GM19397 (cell line): ENCODE measurements at regions not wholly inside any gene's neighbourhood (a gene's known extent, or its start where the extent isn't known, plus 50 kb on each side); places are given as distances from the start of the nearest gene placed in this dataset.

Source experiments
- ATAC-seq: cut with Tn5 transposase; IDR thresholded peaks from one replicate; pipeline ENCODE4 v1.9.1; 2021; ENCODE audit warnings: mild to moderate bottlenecking, moderate library complexity; ENCODE audit not compliant: unreplicated experiment

DNA sequence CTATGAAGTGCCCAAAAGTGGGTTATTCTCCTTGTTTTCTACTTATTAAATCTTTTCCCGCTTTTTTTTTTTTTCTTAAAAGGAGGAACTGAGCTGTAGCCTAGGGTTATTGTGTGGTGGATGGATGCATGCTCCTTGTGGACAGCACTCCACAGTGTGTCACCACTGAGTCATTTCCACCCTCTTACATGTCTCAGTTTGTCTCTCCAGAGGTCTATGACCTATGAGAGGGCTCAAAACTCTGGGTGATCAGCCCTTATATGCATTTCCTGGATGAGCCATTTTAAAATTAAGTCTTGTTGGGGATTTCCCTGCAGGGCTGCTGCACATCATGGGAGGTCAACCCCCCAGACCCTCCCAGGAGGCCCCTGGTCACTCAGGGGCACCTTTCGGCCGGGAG is 102.2 kb upstream of the MOCS2 start:
- no peak for ATAC-seq

DNA sequence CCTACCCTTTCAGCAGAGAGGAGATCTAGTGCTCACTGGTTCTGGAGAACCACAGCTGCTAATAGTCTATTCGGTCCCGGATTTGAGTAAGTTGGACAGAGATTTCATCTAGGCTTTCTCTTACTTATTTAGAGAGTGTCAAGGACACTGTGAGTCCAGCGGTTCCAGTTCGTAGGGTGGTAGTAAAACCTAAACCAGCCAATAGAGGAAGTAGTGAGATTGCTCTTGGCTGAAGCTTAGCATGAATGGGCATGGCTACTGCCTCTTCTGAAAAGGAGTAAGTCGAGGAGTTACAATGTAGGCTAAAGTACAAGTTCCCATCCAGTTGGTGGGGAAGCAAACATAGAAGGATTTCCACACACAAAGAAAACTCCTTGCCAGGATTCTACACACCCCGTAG is 109.6 kb upstream of the MOCS2 start:
- no peak for ATAC-seq

DNA sequence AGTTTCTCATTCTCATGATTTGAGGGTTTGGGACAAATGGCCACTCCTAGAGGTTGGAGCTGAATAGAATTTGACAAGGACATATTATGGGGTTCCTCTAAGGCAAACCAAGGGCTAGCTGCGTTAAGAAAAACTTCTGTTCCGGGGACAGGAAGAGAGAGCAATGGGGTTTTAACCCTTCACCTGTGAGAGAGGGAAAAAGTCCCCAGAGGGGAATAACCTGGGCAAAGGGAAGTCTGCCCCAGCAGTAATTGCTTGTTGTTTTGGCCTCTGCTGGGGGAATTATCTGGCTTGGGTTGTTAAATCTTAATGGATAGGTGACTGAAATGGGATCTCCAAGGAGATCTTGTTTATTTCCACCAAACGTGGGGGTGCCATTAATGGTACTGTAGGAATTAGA is 110.1 kb upstream of the MOCS2 start:
- no peak for ATAC-seq

DNA sequence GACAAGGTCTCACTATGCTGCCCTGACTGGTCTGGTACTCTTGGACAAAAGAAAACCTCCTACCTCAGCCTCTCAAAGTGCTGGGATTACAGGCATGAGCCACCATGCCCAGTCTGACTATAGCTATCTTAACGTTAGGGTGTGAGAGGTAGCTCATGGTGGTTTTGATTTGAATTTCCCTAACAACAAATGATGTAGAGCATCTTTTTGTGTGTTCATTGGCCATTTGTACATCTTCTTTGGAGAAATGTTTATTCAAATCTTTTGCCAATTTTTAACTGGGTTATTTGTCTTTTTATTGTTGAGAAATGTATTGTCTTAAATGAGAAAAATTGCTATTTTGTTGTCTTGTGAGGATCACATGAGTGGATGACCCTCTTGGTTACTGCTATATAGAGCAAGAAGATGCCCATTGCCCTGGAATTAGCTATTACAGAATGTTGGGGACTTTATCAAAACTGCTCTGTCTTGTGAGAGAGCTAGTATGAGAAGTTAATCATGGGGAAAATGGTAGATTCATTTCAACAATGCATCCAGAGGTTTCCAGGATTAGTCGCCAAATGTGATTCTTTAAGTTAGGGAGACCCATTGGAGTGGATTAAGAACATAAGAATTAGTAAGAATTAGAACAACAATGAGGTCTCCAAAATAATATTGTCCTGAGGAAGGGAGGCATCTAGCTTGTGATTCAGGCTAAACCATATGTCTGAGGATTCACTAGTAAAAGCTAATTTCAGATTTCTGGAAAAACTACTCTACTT is 124.3 kb upstream of the MOCS2 start:
- ATAC-seq = no peak

DNA sequence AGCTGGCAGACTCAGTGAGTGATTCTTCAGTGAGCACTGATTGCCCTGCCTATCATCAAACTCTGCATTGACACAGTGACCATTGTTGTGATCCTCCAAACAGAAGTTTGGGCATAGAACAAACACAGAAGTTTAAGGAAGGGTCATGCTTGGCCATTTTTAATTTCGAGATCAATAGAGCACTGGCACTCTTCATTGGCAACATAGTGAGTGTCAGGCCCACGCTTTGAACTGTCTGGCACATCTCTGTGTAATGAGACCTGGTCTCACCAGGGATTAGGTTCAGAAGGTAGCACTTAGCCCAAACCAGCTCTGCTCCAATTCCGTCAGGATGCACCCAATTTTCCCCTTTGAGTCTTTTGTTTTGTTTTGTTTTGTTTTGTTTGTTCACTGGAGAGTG is 127.1 kb upstream of the MOCS2 start:
- ATAC-seq = no peak

DNA sequence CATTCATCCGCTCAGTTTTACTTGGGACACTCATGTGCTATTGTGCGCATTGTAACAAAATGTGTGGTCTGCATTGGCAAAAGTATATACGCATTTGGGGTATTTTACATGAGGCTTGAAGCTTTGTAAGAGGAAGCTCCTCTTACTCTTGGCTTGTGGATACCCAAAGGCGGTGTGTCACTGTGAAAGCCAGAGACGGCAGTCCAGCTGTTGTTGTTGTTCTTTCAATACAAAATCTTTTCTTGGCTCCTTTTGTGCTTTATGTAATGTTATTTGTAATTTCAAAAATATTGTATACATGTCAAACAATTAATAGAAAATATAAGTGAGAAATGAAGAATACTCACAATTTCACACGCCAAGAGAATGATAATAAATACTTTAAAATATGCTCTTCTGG is 128.3 kb upstream of the MOCS2 start:
- no peak for ATAC-seq

DNA sequence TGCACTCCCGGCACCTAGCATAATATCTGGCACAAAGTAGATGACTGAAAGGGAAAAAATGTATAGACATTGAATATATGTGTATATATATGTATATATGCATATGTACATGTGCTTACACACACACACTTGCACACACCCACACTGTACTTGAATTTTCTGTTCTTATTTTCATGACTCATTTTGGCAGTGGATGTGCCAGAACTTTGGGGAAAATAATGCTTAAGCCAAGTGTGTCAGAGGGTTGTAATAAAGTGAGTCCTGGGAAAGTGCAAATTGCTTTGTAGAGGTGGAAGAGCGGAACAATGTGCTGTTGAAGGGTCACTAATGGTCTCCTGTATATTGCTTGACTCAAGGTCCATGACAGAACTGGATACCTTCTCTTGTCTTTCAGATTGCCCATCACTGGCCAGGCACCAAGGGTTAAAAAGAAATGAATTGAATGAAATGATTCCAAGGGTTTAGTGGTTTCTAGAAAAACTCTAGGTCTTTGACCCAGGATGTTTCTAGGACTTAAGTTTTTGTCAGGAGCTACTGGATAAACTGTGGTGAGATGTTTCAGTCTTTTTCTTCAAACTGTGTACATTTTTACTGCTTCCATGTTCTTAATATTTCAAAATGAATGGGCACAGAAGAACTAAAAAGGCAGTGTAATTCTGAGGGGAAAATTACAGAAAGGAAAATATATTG is 129.9 kb upstream of the MOCS2 start:
- ATAC-seq = no peak

DNA sequence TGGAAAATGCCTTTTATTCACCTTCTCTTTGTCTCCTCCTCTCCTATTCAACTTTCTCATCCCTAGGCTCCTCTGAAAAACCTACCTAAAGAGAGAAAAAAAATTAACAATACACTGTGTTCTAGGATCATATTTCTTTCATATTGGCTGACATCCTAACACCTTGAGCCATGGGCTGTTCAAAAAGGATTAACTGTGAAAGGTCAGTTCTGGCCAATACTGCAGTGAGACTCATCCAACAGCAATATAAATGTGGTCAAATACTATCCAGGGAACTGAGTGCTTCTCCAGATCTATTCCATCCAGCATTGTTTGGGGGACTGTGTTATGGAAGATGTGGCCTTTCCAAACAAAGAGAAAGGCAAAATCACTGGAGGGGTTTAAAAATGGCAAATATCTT is 131.1 kb upstream of the MOCS2 start:
- no peak for ATAC-seq

DNA sequence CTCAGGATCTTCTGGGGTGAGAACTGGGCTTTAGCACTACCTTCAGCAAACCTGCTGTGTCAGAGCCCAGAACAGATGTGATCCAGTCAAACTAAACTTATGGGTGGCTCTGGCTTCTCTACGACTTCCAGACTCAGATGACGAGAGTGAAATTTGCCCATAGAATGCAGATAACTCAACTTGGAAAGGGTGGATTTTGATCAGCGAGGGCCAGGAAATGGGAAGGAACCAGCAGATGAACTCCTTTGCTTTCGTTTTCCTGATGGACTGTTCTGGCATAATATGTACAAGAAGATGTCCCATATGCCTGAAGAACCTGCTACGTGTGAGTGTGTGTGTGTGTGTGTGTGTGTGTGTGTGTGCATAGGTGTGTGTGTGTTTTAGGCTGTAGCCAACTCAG is 132.0 kb upstream of the MOCS2 start:
- no peak for ATAC-seq

DNA sequence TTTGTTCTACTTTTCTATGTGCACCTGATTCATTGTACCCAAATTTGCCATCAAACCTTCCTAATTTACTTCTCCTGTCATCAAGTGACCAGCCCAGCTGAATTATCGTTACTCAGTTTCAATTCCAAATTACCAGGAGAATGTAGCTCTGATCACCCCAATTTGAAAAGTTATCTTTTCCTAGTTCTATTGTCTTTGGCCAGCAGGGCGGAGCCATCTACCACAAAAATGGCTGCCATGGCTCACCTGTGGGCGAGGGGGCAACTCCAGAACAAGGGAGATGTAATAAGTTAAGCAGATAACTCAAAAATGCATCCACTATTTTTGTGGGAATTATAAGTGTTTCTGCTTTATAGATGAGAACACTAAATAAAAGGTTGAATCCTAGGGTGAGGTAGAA is 133.8 kb upstream of the MOCS2 start:
- no peak for ATAC-seq

DNA sequence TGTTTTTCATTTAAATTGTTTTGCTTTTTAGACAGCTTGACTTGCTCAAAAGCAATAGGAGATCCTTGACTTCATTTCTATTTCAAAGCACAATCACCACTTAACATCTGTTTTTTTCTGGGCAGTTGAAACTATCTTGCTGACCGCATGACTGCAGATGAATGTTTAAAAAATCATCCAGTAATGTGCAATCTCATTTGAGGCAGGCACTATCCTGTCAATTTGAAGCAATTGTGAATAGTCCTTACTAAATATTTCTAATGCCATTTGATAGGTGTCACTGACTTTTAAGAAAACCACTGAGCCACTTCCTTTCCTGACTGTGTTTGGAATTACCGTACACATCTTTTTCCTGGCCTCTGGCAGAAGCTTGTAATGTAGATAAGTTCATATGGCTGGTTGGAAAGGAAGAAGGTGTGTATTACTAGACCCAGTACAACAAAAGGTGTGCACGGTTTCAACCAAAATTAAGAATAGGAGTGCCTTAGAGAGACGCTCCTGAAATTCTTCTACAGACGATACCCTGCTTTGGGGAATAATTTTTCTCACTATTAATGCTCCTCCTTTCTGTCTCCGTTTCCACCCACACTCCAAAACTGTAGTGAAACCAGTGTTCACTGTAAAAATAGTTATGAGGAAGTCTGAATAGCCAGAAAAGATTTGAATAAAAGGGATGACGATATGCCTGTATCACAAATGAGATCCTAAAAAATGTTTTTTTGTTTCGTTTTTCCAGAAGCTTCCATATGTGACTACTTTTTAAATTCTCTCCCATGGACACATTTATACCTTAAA is 136.7 kb upstream of the MOCS2 start:
- ATAC-seq = no peak

DNA sequence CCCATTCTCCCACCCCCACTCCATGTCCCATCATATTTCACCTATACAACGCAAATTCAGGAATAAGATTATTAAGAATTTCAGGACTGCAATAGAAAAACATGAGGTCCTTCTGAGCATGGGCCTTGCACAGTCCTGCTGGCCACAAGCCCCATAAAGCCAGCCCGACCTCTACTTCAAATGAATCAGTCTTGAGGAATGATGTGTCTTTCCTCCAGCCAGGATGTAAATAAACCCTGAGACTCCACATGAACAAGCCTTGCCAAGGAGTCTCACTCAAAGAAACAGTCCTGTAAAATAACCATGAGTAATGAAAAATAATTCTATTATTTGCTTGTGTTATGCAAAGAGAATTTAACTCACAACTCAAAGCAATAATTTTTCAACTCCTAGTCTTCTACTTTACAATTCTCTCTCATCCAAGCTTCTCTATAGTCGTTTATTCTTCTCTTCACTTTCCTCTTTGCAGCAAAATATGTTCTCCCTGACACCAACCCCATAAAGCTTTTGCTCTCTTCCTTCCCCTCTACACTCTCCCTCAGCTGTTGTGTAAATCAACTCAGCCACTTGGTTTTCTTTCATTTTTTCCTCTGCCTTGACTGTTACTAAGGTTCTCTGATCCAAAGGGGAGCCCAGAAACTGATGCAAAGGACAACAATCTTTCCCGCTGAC is 140.1 kb upstream of the MOCS2 start:
- ATAC-seq = no peak

DNA sequence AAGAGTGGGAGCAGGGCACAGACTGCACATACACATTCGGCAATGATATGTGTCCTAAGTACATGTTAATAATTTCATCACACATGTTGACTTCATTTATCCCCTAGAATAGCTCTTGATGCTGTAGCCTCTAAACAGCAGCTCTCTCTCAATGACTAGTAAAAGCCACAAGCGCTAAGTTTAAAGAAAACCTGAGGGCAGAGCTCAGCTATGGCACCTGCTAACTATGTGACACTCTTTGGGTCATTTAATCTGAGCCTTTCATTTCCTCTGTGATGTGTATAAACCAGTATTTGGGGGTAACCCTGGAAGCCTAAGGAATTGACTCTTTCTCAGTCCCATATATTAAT is 140.6 kb upstream of the MOCS2 start:
- no peak for ATAC-seq

DNA sequence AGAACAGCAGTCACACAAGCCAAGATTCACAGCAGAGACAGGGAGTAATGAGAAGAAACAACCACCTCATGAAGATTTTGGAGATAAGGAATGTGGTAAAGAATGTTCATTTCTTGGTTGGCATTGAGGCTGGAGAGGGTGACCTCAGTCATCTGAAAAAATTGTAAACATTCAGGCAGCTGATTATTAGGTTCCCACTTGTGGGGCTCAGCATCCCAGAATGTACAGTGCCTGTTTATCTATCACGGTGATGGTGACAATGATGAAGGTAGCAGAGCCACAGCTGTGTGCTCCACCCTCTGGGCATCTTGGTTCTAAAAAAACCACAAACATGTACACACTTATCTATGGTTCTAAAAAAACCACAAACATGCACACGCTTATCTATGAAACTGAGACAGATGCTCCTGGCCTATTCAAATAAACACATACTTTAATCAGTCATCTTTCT is 143.9 kb upstream of the MOCS2 start:
- ATAC-seq = no peak

DNA sequence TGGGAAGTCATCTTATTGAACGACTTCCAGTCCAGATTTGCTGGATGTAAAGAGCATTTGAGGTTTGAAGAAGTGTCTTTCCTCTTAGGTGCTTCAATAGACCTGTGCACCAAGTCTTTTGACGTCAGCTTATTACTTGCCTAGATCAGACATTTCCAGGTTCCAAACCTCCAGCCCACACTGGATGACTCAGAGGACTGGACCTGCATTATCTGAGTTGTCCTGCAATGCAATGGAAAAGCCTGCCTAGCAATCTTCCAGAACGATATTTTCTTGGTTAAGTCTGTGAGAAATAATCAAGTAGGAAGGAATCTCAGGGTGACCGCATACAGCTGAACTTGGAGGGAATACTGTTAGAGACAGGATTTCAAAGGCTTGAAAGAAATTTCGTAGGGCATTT is 147.2 kb upstream of the MOCS2 start:
- no peak for ATAC-seq

DNA sequence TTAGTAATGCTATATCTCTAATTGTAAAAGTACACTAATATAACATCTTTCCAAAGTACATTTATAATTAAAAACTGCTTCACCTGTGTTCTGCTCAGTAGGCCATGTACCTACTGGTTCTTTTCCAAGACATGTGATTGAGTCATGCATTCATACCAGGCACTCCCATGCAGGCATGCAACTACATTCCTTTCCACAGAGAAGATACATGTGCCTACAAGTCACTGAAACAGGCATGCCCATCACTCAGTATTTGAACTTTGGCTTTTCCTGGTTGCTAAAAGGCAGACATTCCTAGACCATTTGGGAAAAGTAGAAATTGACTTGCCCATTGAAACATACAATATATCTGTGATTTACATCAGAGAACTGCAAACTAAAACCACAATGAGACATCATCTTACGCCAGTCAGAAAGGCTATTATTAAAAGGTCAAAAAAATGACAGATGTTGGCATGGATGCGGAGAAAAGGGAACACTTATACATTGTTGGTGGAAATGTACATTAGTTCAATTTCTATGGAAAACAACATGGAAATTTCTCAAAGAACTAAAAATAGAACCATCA is 148.3 kb upstream of the MOCS2 start:
- ATAC-seq = no peak

DNA sequence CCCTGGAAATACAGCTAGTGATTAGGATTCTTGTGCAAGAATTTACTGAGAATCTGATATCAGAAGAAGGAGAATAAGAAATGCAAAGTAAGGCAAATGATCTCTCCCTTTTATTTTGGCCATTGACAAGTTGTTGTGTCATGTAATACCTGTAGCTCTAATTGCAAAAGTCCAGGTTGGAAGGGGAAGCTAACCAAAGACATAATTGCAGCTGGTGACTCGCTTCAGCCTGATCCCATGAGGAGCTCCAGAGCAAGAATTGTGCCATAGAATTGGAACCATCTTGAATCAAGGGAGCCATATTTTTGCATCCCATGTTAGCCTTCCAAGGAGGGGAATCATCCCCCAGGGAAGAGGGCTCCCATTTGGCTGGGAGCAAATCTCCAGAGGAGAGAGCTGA is 149.6 kb upstream of the MOCS2 start:
- ATAC-seq = no peak

DNA sequence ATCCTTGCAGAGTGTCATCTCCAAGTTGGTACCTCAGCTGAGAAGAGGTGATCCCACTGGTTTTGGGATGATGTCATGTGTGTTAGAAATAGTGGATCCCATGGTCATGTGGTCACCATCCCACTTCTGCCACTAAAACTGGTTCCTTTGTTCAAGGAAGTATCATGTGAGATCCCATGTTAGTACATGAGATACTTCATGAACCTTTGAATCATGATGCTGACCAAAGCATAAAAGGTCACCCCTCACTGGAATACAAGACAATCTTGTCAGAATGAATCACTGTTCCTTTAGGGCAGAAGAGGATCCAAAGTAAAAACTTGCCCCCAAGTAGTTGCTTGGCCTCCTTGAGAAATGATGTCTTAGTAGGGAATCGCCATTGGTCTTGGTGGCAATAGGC is 150.9 kb upstream of the MOCS2 start:
- ATAC-seq = no peak

DNA sequence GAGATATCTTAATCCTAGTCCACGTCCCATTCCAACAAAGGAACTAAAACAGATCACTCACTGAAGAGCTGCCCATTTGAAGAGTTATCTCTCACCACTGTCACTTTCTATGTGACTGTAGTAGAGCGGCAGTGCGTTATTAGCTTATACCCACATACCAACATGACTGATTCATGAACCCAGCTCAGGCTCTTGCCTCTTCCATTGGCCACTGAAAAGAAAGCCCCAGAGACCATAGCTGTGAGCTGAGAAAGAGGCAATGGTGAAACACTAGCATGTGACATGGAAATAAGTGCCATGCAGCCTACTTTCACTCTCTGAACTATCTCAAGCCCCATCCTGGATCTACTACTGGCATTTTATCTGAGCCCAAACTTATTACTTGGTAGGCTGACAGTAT is 151.7 kb upstream of the MOCS2 start:
- no peak for ATAC-seq

DNA sequence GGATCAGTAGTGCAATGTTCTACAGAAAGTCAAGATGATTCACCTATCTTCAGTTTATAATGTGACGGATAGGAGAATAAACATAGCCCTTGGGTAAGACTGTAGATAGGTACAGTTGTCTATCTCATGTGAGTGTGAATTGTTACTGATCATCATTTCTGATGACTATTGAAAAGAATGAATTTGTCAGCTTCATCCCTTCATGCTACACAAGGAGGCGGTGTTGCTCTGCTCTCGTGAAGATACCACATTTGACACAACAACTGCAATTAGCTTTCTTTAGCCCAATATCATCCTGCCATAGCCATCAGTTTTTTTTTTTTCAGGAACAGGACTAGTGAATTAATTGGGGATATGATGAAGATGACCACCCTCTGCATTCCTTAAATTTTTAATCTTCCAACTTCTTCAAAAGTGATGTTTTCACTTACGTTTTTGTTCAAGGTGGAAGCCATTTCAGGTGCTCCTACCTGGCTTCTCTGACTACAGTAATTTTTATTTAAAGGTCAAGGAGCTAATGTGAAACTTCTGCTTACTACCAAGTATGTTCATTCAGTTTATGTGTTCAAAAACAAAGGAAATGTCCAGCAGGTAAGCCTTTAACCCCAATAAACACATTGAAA is 152.9 kb upstream of the MOCS2 start:
- no peak for ATAC-seq

DNA sequence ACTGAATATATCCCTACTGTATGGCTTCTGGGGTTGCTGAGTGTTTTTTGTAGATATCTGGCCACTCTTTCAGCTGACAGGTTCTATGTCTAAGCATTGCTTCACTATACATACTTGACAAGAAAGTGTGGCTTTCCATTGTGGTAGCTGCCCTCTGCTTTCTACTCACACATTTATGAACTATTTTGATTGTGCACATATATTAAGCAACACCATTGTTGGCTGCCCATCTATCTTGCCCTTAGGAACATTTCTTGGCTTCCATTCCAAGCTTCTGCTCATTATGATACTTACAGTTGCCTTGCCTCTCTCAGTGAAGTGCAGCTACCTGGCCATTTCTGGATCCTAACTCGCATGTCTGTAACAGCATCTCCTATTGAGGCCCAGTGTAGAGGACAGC is 153.6 kb upstream of the MOCS2 start:
- ATAC-seq = no peak
